ENCODE measurements at regions not wholly inside any gene's neighbourhood (a gene's known extent, or its start where the extent isn't known, plus 50 kb on each side); places are given as distances from the start of the nearest gene placed in this dataset.

GRCh38 chr16:25546791-25547190 lies 145.0 kb upstream of the HS3ST4 start:
- H3K9me1 ChIP-seq (ENCODE audit: control insufficient read depth, extremely low read depth, insufficient read depth, low read length) = no peaks in the 10 kb centered on the region
- dilution Hi-C loops (cut with MboI; ENCODE audit: extremely low pct_ligation_motif_present, low sequenced_read_pairs) = no loop called here
- no peaks in the 10 kb centered on the region for H3K4me1 ChIP-seq (ENCODE audit: control insufficient read depth, extremely low read depth, insufficient read depth, low read length)
- H3K79me2 ChIP-seq (ENCODE audit: control insufficient read depth, insufficient read depth, low read length) = no peaks in the 10 kb centered on the region
- DNase-seq (ENCODE audit: low read depth, low spot score) (no peak), FAIRE-seq (no peak)
- no peaks in the 10 kb centered on the region for H3K9me3 ChIP-seq (ENCODE audit: control insufficient read depth, low read depth, low read length)
- no peaks in the 10 kb centered on the region for H3K36me3 ChIP-seq (ENCODE audit: control insufficient read depth in 2 of 2, extremely low read depth in 1 of 2, insufficient read depth in 2 of 2, low read length in 2 of 2)
- no peak overlapping the region for H3K4me3 ChIP-seq (ENCODE audit: control insufficient read depth in 2 of 3, extremely low read depth in 1 of 3, insufficient read depth in 2 of 3, low read depth in 1 of 3, low read length in 3 of 3)
- no peaks in the 10 kb centered on the region for H4K20me1 ChIP-seq (ENCODE audit: control insufficient read depth, extremely low read depth, insufficient read depth, low read length)
- H2AFZ ChIP-seq (ENCODE audit: control insufficient read depth, low read length) = no peak overlapping the region
- TF ChIP-seq CTCF (optimal IDR thresholded peaks at IDR 0.05 in 1 of 3, IDR thresholded peaks at IDR 0.05 in 1 of 3, conservative IDR thresholded peaks at IDR 0.05 in 1 of 3; ENCODE audit: extremely low read depth in 1 of 3, insufficient read depth in 2 of 3, low read length in 3 of 3) = no peak
- no peak for TF ChIP-seq EZH2 (IDR thresholded peaks at IDR 0.05; ENCODE audit: low read length)
- H3K27ac ChIP-seq (ENCODE audit: control insufficient read depth, insufficient read depth, low read length) = no peak overlapping the region
- H3K4me2 ChIP-seq (ENCODE audit: control insufficient read depth, extremely low read depth, insufficient read depth, low read depth, low read length) = no peak overlapping the region
- no peaks in the 10 kb centered on the region for H3K27me3 ChIP-seq (ENCODE audit: control insufficient read depth, extremely low read depth, insufficient read depth, low read length)
- H3K9ac ChIP-seq (ENCODE audit: control insufficient read depth, extremely low read depth, insufficient read depth, low read length) = no peak overlapping the region

- no peak overlapping the region for H3K9ac ChIP-seq (ENCODE audit: control insufficient read depth, extremely low read depth, insufficient read depth, low read length)
- TF ChIP-seq EZH2 (IDR thresholded peaks at IDR 0.05; ENCODE audit: low read length) = no peak
- no peak for TF ChIP-seq CTCF (optimal IDR thresholded peaks at IDR 0.05 in 1 of 3, IDR thresholded peaks at IDR 0.05 in 1 of 3, conservative IDR thresholded peaks at IDR 0.05 in 1 of 3; ENCODE audit: extremely low read depth in 1 of 3, insufficient read depth in 2 of 3, low read length in 3 of 3)
- H3K4me2 ChIP-seq (ENCODE audit: control insufficient read depth, extremely low read depth, insufficient read depth, low read depth, low read length) = no peak overlapping the region
- no peak overlapping the region for H3K27ac ChIP-seq (ENCODE audit: control insufficient read depth, insufficient read depth, low read length)
- H3K4me3 ChIP-seq (ENCODE audit: control insufficient read depth in 2 of 3, extremely low read depth in 1 of 3, insufficient read depth in 2 of 3, low read depth in 1 of 3, low read length in 3 of 3) = no peak overlapping the region
- no peaks in the 10 kb centered on the region for H3K9me1 ChIP-seq (ENCODE audit: control insufficient read depth, extremely low read depth, insufficient read depth, low read length)
- no peaks in the 10 kb centered on the region for H3K9me3 ChIP-seq (ENCODE audit: control insufficient read depth, low read depth, low read length)
- dilution Hi-C loops (cut with MboI; ENCODE audit: extremely low pct_ligation_motif_present, low sequenced_read_pairs) = no loop called here
- no peaks in the 10 kb centered on the region for H4K20me1 ChIP-seq (ENCODE audit: control insufficient read depth, extremely low read depth, insufficient read depth, low read length)
- no peaks in the 10 kb centered on the region for H3K27me3 ChIP-seq (ENCODE audit: control insufficient read depth, extremely low read depth, insufficient read depth, low read length)
- H3K4me1 ChIP-seq (ENCODE audit: control insufficient read depth, extremely low read depth, insufficient read depth, low read length) = no peaks in the 10 kb centered on the region
- DNase-seq (ENCODE audit: low read depth, low spot score) = no peak
- H2AFZ ChIP-seq (ENCODE audit: control insufficient read depth, low read length) = no peak overlapping the region
- H3K79me2 ChIP-seq (ENCODE audit: control insufficient read depth, insufficient read depth, low read length) = no peaks in the 10 kb centered on the region
- FAIRE-seq = no peak
- no peaks in the 10 kb centered on the region for H3K36me3 ChIP-seq (ENCODE audit: control insufficient read depth in 2 of 2, extremely low read depth in 1 of 2, insufficient read depth in 2 of 2, low read length in 2 of 2)
Measured at GRCh38 chr16:25544294-25544693, 147.5 kb upstream of the HS3ST4 start.

Measured in keratinocyte (primary cell).